Activated CD4-positive, alpha-beta T cell treated with anti-CD3 and anti-CD28 coated beads, Interleukin-2, amount 50 U/mL, for 4 hours (primary cell): ENCODE measurements at regions not wholly inside any gene's neighbourhood (a gene's known extent, or its start where the extent isn't known, plus 50 kb on each side); places are given as distances from the start of the nearest gene placed in this dataset.
"Not testable (repeated sequence)": the region's sequence is repeated elsewhere in the genome, so short reads cannot be mapped to it uniquely, and the experiment has no call there.

Experiments
- DNase-seq, 2 experiments: peaks; one replicate each; pipeline ENCODE4 v3.0.0-alpha.2; 2020

- no peak for DNase-seq
Measured at GRCh38 chr3:150357923-150358607, 50.0 kb upstream of the TSC22D2 start.

GRCh38 chr3:150357140-150357539 lies 51.0 kb upstream of the TSC22D2 start:
- DNase-seq: no peak

GRCh38 chr3:150355574-150355973 lies 52.5 kb upstream of the TSC22D2 start:
- no peak for DNase-seq

GRCh38 chr3:150352931-150353330 lies 55.2 kb upstream of the TSC22D2 start:
- DNase-seq: no peak

- no peak for DNase-seq
Measured at GRCh38 chr3:150351398-150351797, 56.7 kb upstream of the TSC22D2 start.

GRCh38 chr3:150349314-150350097 lies 58.6 kb upstream of the TSC22D2 start:
- no peak for DNase-seq

GRCh38 chr3:150348500-150348899 lies 59.6 kb upstream of the TSC22D2 start:
- DNase-seq: no peak

GRCh38 chr3:150346981-150347863 lies 60.9 kb upstream of the TSC22D2 start:
- DNase-seq: no peak

- no peak for DNase-seq
Measured at GRCh38 chr3:150346266-150346665, 61.8 kb upstream of the TSC22D2 start.

- no peak for DNase-seq
Measured at GRCh38 chr3:150345021-150345538, 63.0 kb upstream of the TSC22D2 start.

- no peak for DNase-seq
Measured at GRCh38 chr3:150344079-150344759, 63.9 kb upstream of the TSC22D2 start.

- no peak for DNase-seq
Measured at GRCh38 chr3:150342896-150343467, 65.1 kb upstream of the TSC22D2 start.

GRCh38 chr3:150341891-150342290 lies 66.2 kb upstream of the TSC22D2 start:
- DNase-seq: no peak

- DNase-seq: not testable (repeated sequence)
Measured at GRCh38 chr3:150336363-150336762, 71.7 kb upstream of the TSC22D2 start.

GRCh38 chr3:150335631-150336030 lies 72.5 kb upstream of the TSC22D2 start:
- DNase-seq: no peak

- DNase-seq: no peak
Measured at GRCh38 chr3:150334974-150335373, 73.1 kb upstream of the TSC22D2 start.

GRCh38 chr3:150333477-150333876 lies 74.6 kb upstream of the TSC22D2 start:
- no peak for DNase-seq

GRCh38 chr3:150331978-150332568 lies 76.0 kb upstream of the TSC22D2 start:
- no peak for DNase-seq

- no peak for DNase-seq
Measured at GRCh38 chr3:150330872-150331271, 77.2 kb upstream of the TSC22D2 start.

GRCh38 chr3:150330174-150330573 lies 77.9 kb upstream of the TSC22D2 start:
- no peak for DNase-seq

- no peak for DNase-seq
Measured at GRCh38 chr3:150329408-150329807, 78.7 kb upstream of the TSC22D2 start.

- DNase-seq: no peak
Measured at GRCh38 chr3:150328654-150329040, 79.5 kb upstream of the TSC22D2 start.
